Endothelial cell of umbilical vein (primary cell): ENCODE measurements at regions not wholly inside any gene's neighbourhood (a gene's known extent, or its start where the extent isn't known, plus 50 kb on each side); places are given as distances from the start of the nearest gene placed in this dataset.

ENCODE experiments used
- EZH2 ChIP-seq: IDR thresholded peaks from 2 replicates; pipeline ENCODE4 v1.6.1; 2012; ENCODE audit warnings: borderline replicate concordance, low read depth, mild to moderate bottlenecking, moderate library complexity, low read length, inconsistent platforms; ENCODE audit not compliant: severe bottlenecking
- GATA2 ChIP-seq: IDR thresholded peaks from 2 replicates; pipeline ENCODE4 v1.7.0; 2011; ENCODE audit warnings: low read depth, mild to moderate bottlenecking, moderate library complexity, mixed read lengths, low read length; ENCODE audit not compliant: insufficient read length, insufficient read depth
- JUN ChIP-seq: IDR thresholded peaks from 2 replicates; pipeline ENCODE4 v1.6.1; 2011; ENCODE audit warnings: borderline replicate concordance, low read depth; ENCODE audit not compliant: insufficient read length, insufficient read depth
- MYC ChIP-seq: IDR thresholded peaks from one replicate; pipeline ENCODE4 v1.6.1; 2011; ENCODE audit warnings: mild to moderate bottlenecking, low read depth, low read length
- POLR2A ChIP-seq: IDR thresholded peaks from 2 replicates; pipeline ENCODE4 v1.6.1; 2012; ENCODE audit warnings: low read depth, mild to moderate bottlenecking, control low read depth, low read length
- POLR2AphosphoS5 ChIP-seq: IDR thresholded peaks from 2 replicates; pipeline ENCODE4 v1.6.1; 2012; ENCODE audit warnings: low read depth, mild to moderate bottlenecking, control low read depth, low read length, moderate library complexity; ENCODE audit not compliant: insufficient read depth
- TF ChIP-seq, protein P1 (sequence below), 2 donors: IDR thresholded peaks; 1 replicate in 1 of 2; 2 replicates in 1 of 2; pipeline ENCODE4 v1.5.1; 2011; ENCODE audit warnings: low read length in 2 of 2, mild to moderate bottlenecking in 2 of 2, moderate library complexity in 2 of 2, control low read depth in 1 of 2, inconsistent platforms in 1 of 2, low read depth in 1 of 2; ENCODE audit not compliant: insufficient read depth in 1 of 2; ENCODE audit errors: extremely low read depth in 1 of 2
- TF ChIP-seq, protein P2 (sequence below): IDR thresholded peaks from 2 replicates; pipeline ENCODE4 v1.6.1; 2011; ENCODE audit not compliant: insufficient read depth, insufficient read length

DNA sequence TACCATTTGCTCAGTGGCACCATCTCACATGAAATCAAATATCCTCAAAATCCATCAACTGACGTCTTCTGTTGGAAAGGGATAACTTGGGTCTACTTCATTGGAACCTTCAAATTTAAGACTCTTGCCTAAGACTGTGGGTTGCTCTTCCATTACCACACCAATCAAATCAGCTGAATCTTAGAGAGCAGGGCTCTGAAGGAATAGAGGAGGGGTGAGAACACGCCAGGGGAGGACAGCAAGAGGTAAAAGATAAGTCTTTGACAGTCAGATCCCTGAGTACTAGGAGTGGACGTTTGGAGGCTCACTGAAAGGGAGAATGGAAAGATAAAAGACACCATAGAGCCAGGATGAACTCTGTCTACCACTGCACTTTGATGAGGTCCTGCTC is 107.5 kb downstream of the CCDC71L start:
- no peak for TF ChIP-seq EZH2
- TF ChIP-seq, protein P1, sequence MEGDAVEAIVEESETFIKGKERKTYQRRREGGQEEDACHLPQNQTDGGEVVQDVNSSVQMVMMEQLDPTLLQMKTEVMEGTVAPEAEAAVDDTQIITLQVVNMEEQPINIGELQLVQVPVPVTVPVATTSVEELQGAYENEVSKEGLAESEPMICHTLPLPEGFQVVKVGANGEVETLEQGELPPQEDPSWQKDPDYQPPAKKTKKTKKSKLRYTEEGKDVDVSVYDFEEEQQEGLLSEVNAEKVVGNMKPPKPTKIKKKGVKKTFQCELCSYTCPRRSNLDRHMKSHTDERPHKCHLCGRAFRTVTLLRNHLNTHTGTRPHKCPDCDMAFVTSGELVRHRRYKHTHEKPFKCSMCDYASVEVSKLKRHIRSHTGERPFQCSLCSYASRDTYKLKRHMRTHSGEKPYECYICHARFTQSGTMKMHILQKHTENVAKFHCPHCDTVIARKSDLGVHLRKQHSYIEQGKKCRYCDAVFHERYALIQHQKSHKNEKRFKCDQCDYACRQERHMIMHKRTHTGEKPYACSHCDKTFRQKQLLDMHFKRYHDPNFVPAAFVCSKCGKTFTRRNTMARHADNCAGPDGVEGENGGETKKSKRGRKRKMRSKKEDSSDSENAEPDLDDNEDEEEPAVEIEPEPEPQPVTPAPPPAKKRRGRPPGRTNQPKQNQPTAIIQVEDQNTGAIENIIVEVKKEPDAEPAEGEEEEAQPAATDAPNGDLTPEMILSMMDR (IDR thresholded peaks at IDR 0.05; ENCODE audit: extremely low read depth in 1 of 2, insufficient read depth in 1 of 2, low read depth in 1 of 2, low read length in 2 of 2) = no peak
- no peak for TF ChIP-seq JUN
- no peak for TF ChIP-seq POLR2AphosphoS5
- no peak for TF ChIP-seq POLR2A
- TF ChIP-seq, protein P2, sequence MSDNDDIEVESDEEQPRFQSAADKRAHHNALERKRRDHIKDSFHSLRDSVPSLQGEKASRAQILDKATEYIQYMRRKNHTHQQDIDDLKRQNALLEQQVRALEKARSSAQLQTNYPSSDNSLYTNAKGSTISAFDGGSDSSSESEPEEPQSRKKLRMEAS = no peak
- no peak for TF ChIP-seq MYC
- no peak for TF ChIP-seq GATA2
